OCI-LY3 (cell line): ENCODE measurements at regions not wholly inside any gene's neighbourhood (a gene's known extent, or its start where the extent isn't known, plus 50 kb on each side); places are given as distances from the start of the nearest gene placed in this dataset.
"Not testable (repeated sequence)": the region's sequence is repeated elsewhere in the genome, so short reads cannot be mapped to it uniquely, and the experiment has no call there.

Experiments
- H2AFZ ChIP-seq: fragments of 200-600, 300-600 bp; shearing (Covaris generic); 2 replicates; pipeline ENCODE4 v1.6.0; 2014; ENCODE audit warnings: antibody characterized with exemption, low read depth, low read length
- H3K27ac ChIP-seq: fragments of 200-600, 300-600 bp; sonication (generic); 2 replicates; pipeline ENCODE4 v1.5.1; 2014; ENCODE audit warnings: mild to moderate bottlenecking, low read length, moderate library complexity, mixed read lengths
- H3K27me3 ChIP-seq: fragments of 200-600, 300-600 bp; sonication (generic); 2 replicates; pipeline ENCODE4 v1.6.1; 2014; ENCODE audit warnings: low read depth, low read length, mixed read lengths
- H3K36me3 ChIP-seq: fragments of 200-600, 300-600 bp; sonication (generic); replicated peaks from 2 replicates; pipeline ENCODE3; 2014; ENCODE audit warnings: low read depth, low read length, mixed read lengths
- H3K4me1 ChIP-seq: fragments of 300-600, 200-600 bp; sonication (generic); 2 replicates; pipeline ENCODE4 v1.6.1; 2014; ENCODE audit warnings: low read length, mixed read lengths
- H3K4me2 ChIP-seq: fragments of 200-600, 300-600 bp; sonication (generic); 2 replicates; pipeline ENCODE4 v1.6.1; 2014; ENCODE audit warnings: low read length, mixed read lengths
- H3K4me3 ChIP-seq: fragments of 300-600, 200-600 bp; sonication (generic); 2 replicates; pipeline ENCODE4 v1.5.1; 2014; ENCODE audit warnings: antibody characterized with exemption, mild to moderate bottlenecking, low read length, moderate library complexity
- H3K79me2 ChIP-seq: fragments of 300-600, 200-600 bp; shearing (Covaris generic); 2 replicates; pipeline ENCODE4 v1.6.1; 2014; ENCODE audit warnings: mild to moderate bottlenecking, low read length, mixed read lengths
- H3K9ac ChIP-seq: fragments of 300-600, 200-600 bp; shearing (Covaris generic); 2 replicates; pipeline ENCODE4 v1.6.0; 2014; ENCODE audit warnings: mild to moderate bottlenecking, low read length, moderate library complexity
- H3K9me3 ChIP-seq: fragments of 200-600, 300-600 bp; shearing (Covaris generic); 2 replicates; pipeline ENCODE4 v1.6.1; 2014; ENCODE audit warnings: low read length, mixed read lengths; ENCODE audit not compliant: insufficient read depth
- H4K20me1 ChIP-seq: fragments of 200-600, 300-600 bp; sonication (generic); 2 replicates; pipeline ENCODE4 v1.6.1; 2016; ENCODE audit warnings: low read length, mixed read lengths; ENCODE audit not compliant: insufficient read depth
- CTCF ChIP-seq: fragments of 200-600, 300-600 bp; sonication (generic); IDR thresholded peaks from 2 replicates; pipeline ENCODE4 v1.5.1; 2014; ENCODE audit warnings: antibody characterized with exemption, low read length, low read depth
- EZH2phosphoT487 ChIP-seq: fragments of 200-600 bp; shearing (Covaris generic); IDR thresholded peaks from 2 replicates; pipeline ENCODE4 v1.6.1; 2018; ENCODE audit warnings: antibody characterized with exemption, mixed run types, low read depth

- Histone ChIP-seq H3K36me3 (no peaks in the 10 kb centered on the region), H3K4me2 (no peak overlapping the region), H2AFZ (no peak overlapping the region), H3K27me3 (peaks cover 9% of the 10 kb centered on the region), H3K4me3 (no peak overlapping the region), H3K27ac (no peak overlapping the region), H4K20me1 (no peaks in the 10 kb centered on the region), H3K9me3 (no peaks in the 10 kb centered on the region), H3K79me2 (no peaks in the 10 kb centered on the region), H3K9ac (no peak overlapping the region), H3K4me1 (no peaks in the 10 kb centered on the region)
- TF ChIP-seq CTCF (no peak), EZH2phosphoT487 (no peak)
Observed at GRCh38 chr21:35713914-35714313, 346.4 kb downstream of the SETD4 start.

- no peak overlapping the region for H2AFZ ChIP-seq
- H3K4me1 ChIP-seq = no peaks in the 10 kb centered on the region
- H3K9me3 ChIP-seq = no peaks in the 10 kb centered on the region
- H3K4me3 ChIP-seq = no peak overlapping the region
- no peaks in the 10 kb centered on the region for H4K20me1 ChIP-seq
- no peak overlapping the region for H3K4me2 ChIP-seq
- TF ChIP-seq EZH2phosphoT487 = no peak
- no peak for TF ChIP-seq CTCF
- H3K27ac ChIP-seq = no peak overlapping the region
- peaks cover 9% of the 10 kb centered on the region for H3K27me3 ChIP-seq
- H3K36me3 ChIP-seq = no peaks in the 10 kb centered on the region
- H3K9ac ChIP-seq = no peak overlapping the region
- no peaks in the 10 kb centered on the region for H3K79me2 ChIP-seq
Observed at GRCh38 chr21:35711661-35712060, 348.7 kb downstream of the SETD4 start.

- H3K9ac ChIP-seq = no peak overlapping the region
- H2AFZ ChIP-seq = no peak overlapping the region
- H3K4me2 ChIP-seq = no peak overlapping the region
Observed at GRCh38 chr21:35711213-35711612, 349.1 kb downstream of the SETD4 start.

GRCh38 chr21:35709990-35710389 is 350.3 kb downstream of the SETD4 start:
- not testable (repeated sequence) for H3K9ac ChIP-seq, H3K27me3 ChIP-seq, H3K4me2 ChIP-seq, H3K36me3 ChIP-seq, H4K20me1 ChIP-seq, H2AFZ ChIP-seq, H3K79me2 ChIP-seq, H3K4me3 ChIP-seq, H3K9me3 ChIP-seq, H3K4me1 ChIP-seq, H3K27ac ChIP-seq

More at GRCh38 chr21:35711213-35711612, 349.1 kb downstream of the SETD4 start:
- Histone ChIP-seq H3K36me3 (no peaks in the 10 kb centered on the region), H3K4me1 (no peaks in the 10 kb centered on the region), H4K20me1 (no peaks in the 10 kb centered on the region), H3K9me3 (no peaks in the 10 kb centered on the region), H3K27me3 (peaks cover 5% of the 10 kb centered on the region), H3K79me2 (no peaks in the 10 kb centered on the region), H3K27ac (no peak overlapping the region), H3K4me3 (no peak overlapping the region)
- TF ChIP-seq CTCF (no peak), EZH2phosphoT487 (no peak)

- Histone ChIP-seq H3K4me2 (no peak overlapping the region), H3K27me3 (peaks cover 12% of the 10 kb centered on the region; the same call in 1 of the 2 replicates), H3K9ac (no peak overlapping the region), H3K27ac (no peak overlapping the region), H3K9me3 (no peaks in the 10 kb centered on the region), H2AFZ (no peak overlapping the region), H4K20me1 (no peaks in the 10 kb centered on the region), H3K4me3 (no peak overlapping the region), H3K79me2 (no peaks in the 10 kb centered on the region), H3K36me3 (no peaks in the 10 kb centered on the region), H3K4me1 (no peaks in the 10 kb centered on the region)
- TF ChIP-seq EZH2phosphoT487 = no peak
- no peak for TF ChIP-seq CTCF
Observed at GRCh38 chr21:35705888-35706287, 354.4 kb downstream of the SETD4 start.
